ENCODE measurements at regions not wholly inside any gene's neighbourhood (a gene's known extent, or its start where the extent isn't known, plus 50 kb on each side); places are given as distances from the start of the nearest gene placed in this dataset.
A peak's percentile ranks its signal among the peaks of the same experiment; 100 is the strongest.

DNA sequence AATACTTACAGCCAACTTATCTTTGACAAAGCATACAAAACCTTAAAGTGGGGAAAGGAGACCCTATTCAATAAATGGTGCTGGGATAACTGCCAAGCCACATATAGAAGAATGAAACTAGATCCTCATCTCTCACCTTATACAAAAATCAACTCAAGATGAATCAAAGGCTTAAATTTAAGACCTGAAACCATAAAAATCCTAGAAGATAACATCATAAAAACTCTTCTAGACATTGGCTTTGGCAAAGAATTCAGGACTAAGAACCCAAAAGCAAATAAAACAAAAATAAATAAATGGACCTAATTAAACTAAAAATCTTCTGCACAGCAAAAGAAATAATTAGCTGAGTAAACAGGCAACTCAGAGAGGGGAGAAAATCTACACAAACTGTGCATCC lies 335.6 kb upstream of the PBX1 start:
- TF ChIP-seq, protein P1, sequence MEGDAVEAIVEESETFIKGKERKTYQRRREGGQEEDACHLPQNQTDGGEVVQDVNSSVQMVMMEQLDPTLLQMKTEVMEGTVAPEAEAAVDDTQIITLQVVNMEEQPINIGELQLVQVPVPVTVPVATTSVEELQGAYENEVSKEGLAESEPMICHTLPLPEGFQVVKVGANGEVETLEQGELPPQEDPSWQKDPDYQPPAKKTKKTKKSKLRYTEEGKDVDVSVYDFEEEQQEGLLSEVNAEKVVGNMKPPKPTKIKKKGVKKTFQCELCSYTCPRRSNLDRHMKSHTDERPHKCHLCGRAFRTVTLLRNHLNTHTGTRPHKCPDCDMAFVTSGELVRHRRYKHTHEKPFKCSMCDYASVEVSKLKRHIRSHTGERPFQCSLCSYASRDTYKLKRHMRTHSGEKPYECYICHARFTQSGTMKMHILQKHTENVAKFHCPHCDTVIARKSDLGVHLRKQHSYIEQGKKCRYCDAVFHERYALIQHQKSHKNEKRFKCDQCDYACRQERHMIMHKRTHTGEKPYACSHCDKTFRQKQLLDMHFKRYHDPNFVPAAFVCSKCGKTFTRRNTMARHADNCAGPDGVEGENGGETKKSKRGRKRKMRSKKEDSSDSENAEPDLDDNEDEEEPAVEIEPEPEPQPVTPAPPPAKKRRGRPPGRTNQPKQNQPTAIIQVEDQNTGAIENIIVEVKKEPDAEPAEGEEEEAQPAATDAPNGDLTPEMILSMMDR (IDR thresholded peaks at IDR 0.05; ENCODE audit: control insufficient read depth, extremely low read depth, insufficient read depth): no peak
- DNase-seq (ENCODE audit: low read depth): no peak
- no peak overlapping the region for H3K4me3 ChIP-seq (ENCODE audit: low read depth, low read length)

DNA sequence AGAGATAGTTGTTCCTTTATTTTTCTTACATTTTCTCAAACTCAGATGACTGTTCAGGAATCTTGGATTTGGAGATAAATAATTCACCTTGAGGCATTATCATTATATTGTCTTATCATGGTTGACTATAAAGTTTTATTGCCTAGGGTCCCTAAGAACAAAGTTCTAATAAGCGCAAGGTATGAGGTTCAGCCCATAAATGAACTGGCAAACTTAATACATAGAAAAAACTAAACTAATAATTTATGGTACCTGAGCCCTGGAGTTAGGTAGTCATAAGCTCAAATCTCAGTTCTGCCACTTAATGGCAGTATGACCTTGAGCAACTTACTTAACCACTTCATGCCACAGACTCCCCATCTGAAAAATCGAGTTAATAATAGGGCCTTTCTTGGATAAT lies 334.0 kb upstream of the PBX1 start:
- no peak overlapping the region for H3K4me3 ChIP-seq (ENCODE audit: low read depth, low read length)
- no peak for DNase-seq (ENCODE audit: low read depth)
- TF ChIP-seq, protein P1 (IDR thresholded peaks at IDR 0.05; ENCODE audit: control insufficient read depth, extremely low read depth, insufficient read depth): no peak

DNA sequence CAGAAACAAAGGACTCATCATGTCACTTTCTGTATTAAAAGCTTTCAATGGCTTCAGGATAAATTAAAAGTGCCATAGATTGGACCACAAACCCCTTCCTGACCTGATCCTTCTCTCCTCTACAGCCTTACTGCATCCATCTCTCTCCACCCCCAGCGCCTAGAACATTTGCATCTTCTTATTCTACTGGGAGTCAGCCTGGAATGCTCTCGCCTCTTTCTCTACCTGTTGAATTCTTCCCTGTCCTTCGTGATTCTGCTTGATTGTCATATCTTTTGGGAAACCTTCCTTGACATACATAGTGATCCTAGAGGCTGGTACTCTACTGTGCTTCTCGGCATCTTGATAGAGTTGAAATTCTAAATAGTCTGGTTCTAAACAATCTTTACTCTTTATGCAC lies 332.0 kb upstream of the PBX1 start:
- TF ChIP-seq, protein P1 (IDR thresholded peaks at IDR 0.05; ENCODE audit: control insufficient read depth, extremely low read depth, insufficient read depth): no peak
- no peak for DNase-seq (ENCODE audit: low read depth)
- H3K4me3 ChIP-seq (ENCODE audit: low read depth, low read length): no peak overlapping the region

DNA sequence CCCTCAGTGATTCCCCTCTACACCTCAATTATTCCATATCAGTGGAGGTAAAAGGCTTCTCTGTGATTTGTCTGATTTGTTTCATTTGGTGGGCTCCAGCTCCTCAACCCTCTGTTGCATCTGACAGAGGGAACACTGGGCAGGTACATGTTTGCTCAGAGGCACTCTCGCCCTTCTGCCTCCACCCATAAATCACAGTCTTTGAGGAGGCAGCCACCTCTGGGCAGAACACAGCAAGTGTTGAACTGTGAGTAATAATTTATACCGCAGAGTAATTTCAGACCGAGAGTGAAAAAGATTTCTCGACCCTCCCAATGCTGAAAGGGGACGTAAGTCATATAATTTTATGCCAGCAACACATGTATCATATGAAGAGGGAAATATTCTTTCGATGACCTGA lies 330.1 kb upstream of the PBX1 start:
- TF ChIP-seq, protein P1 (IDR thresholded peaks at IDR 0.05; ENCODE audit: control insufficient read depth, extremely low read depth, insufficient read depth): no peak
- no peak overlapping the region for H3K4me3 ChIP-seq (ENCODE audit: low read depth, low read length)
- DNase-seq (ENCODE audit: low read depth): no peak

DNA sequence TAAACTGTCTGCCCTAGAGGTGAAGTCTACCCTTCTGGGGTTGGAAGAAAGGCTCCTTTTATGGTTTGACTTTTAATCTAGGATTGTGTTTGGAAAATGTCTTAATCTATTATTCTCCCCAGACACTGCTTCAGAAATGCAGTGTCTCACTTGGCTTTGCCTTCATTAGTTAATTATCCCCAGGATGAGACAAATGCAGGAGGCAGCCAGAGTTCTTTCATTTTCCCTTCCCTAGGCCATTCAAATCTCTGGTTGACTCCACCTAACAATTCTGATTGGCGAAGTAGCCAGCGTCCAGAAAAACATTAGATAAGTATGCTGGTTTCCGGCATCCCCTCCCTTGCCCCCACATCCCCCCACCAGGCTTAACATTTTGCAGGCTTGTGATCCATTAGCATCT lies 325.8 kb upstream of the PBX1 start:
- H3K4me3 ChIP-seq (ENCODE audit: low read depth, low read length): no peak overlapping the region
- TF ChIP-seq, protein P1 (IDR thresholded peaks at IDR 0.05; ENCODE audit: control insufficient read depth, extremely low read depth, insufficient read depth): no peak
- no peak for DNase-seq (ENCODE audit: low read depth)

DNA sequence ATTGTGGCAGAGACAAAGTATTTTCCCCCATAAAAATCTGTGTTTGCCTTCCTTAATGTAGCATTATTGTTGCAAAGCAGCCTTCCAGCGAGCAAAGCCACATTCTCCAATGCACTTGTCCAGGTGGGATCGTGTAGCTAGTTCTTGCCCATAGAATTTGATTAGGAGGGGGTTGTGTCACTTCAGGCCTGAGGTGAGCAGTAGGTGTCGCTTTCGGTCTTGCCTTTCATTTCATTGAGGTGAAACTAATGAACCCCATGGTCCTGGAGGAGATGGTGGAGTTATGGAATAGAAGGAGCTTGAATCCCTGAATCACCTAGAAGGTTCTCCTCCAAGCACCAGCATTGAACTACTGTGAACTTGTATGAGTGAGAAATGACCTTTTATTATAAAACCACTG lies 318.9 kb upstream of the PBX1 start:
- no peak for DNase-seq (ENCODE audit: low read depth)
- TF ChIP-seq, protein P1 (IDR thresholded peaks at IDR 0.05; ENCODE audit: control insufficient read depth, extremely low read depth, insufficient read depth): peak; percentile 75
- no peak overlapping the region for H3K4me3 ChIP-seq (ENCODE audit: low read depth, low read length)

DNA sequence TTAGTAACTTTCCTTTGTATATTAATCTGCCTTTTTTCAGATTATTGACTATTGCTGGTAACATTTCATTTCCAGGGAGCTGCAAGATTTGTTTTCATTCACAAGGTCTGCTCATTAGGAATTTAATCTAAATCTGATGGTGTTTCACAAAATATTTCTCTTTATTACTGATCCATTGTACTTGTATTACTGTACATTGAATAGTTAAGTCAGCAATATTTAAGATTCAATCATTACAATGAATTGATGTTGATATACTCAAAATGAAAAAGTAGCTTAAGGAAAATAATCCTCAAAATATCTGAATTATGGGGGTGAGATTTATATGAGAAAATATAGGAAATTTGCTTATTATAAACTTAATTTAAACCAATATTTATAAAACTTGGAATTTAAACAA lies 308.6 kb upstream of the PBX1 start:
- DNase-seq (ENCODE audit: low read depth): no peak
- no peak overlapping the region for H3K4me3 ChIP-seq (ENCODE audit: low read depth, low read length)
- TF ChIP-seq, protein P1 (IDR thresholded peaks at IDR 0.05; ENCODE audit: control insufficient read depth, extremely low read depth, insufficient read depth): no peak
